IMR-90 (cell line): ENCODE measurements at regions not wholly inside any gene's neighbourhood (a gene's known extent, or its start where the extent isn't known, plus 50 kb on each side); places are given as distances from the start of the nearest gene placed in this dataset.

Experiments used
- ATAC-seq: fragments of 200-7000 bp; cut with Tn5 transposase; 2 replicates; pipeline ENCODE4 v1.9.1; 2020; ENCODE audit warnings: low read depth, mild to moderate bottlenecking, moderate library complexity
- BruUV-seq: library from RNA; stranded (reverse); fragments of 400-500 nt; replicated peaks from 2 replicates; lab custom pipeline; 2021; lab: Mats Ljungman, UMichigan
- CTCF ChIA-PET: fragments of 300-600 bp; formaldehyde crosslinking; extraction: SDS; loops from one replicate; lab custom pipeline; 2021; ENCODE audit warnings: antibody characterized with exemption; lab: Yijun Ruan, JAX
- POLR2A ChIA-PET: fragments of 300-600 bp; sonication (Branson Sonifier 250); formaldehyde crosslinking; loops from one replicate; lab custom pipeline; 2022; ENCODE audit warnings: antibody characterized with exemption; ENCODE audit not compliant: unreplicated experiment; lab: Charles Lee
- DNase-seq: peaks from one replicate; pipeline ENCODE4 v3.0.0; 2013
- H2AFZ ChIP-seq: replicated peaks from 2 replicates; pipeline ENCODE3; 2013; ENCODE audit warnings: low read length, mild to moderate bottlenecking; ENCODE audit not compliant: poor library complexity
- H2AK5ac ChIP-seq: 2 replicates; pipeline ENCODE4 v1.6.1; 2013; ENCODE audit warnings: low read depth, low read length, inconsistent platforms
- H2AK9ac ChIP-seq: replicated peaks from 2 replicates; pipeline ENCODE3; 2013; ENCODE audit warnings: mild to moderate bottlenecking, low read depth, low read length, moderate library complexity; ENCODE audit not compliant: poor library complexity
- H2BK120ac ChIP-seq: 2 replicates; pipeline ENCODE4 v1.6.1; 2013; ENCODE audit warnings: low read depth, low read length, inconsistent platforms
- H2BK15ac ChIP-seq: 3 replicates; pipeline ENCODE4 v1.6.1; 2013; ENCODE audit warnings: low read depth, low read length, inconsistent platforms
- H2BK20ac ChIP-seq: 2 replicates; pipeline ENCODE4 v1.6.1; 2013; ENCODE audit warnings: low read depth, mild to moderate bottlenecking, inconsistent platforms, low read length, moderate library complexity
- H2BK5ac ChIP-seq: 2 replicates; pipeline ENCODE4 v1.6.1; 2013; ENCODE audit warnings: mild to moderate bottlenecking, low read depth, low read length, inconsistent platforms; ENCODE audit not compliant: poor library complexity, severe bottlenecking
- H3K14ac ChIP-seq: replicated peaks from 2 replicates; pipeline ENCODE4 v1.6.1; 2013; ENCODE audit warnings: low read depth, low read length, inconsistent platforms
- H3K18ac ChIP-seq: 2 replicates; pipeline ENCODE4 v1.6.1; 2013; ENCODE audit warnings: low read depth, low read length, control low read depth
- H3K23ac ChIP-seq: 2 replicates; pipeline ENCODE4 v1.6.1; 2013; ENCODE audit warnings: low read depth, low read length, inconsistent platforms
- H3K27ac ChIP-seq: 2 replicates; pipeline ENCODE4 v1.5.1; 2013; ENCODE audit warnings: mild to moderate bottlenecking, control low read depth, low read length; ENCODE audit not compliant: insufficient read depth
- H3K27me3 ChIP-seq: 2 replicates; pipeline ENCODE4 v1.6.1; 2013; ENCODE audit warnings: low read length; ENCODE audit not compliant: control insufficient read depth, insufficient read depth
- H3K36me3 ChIP-seq: 2 replicates; pipeline ENCODE4 v1.6.1; 2013; ENCODE audit warnings: low read length, mixed read lengths; ENCODE audit not compliant: control insufficient read depth, insufficient read depth
- H3K4ac ChIP-seq: 2 replicates; pipeline ENCODE4 v1.6.1; 2013; ENCODE audit warnings: low read depth, low read length, inconsistent platforms
- H3K4me1 ChIP-seq: 2 replicates; pipeline ENCODE4 v1.6.1; 2013; ENCODE audit warnings: low read length, mixed read lengths; ENCODE audit not compliant: control insufficient read depth, insufficient read depth
- H3K4me2 ChIP-seq: 2 replicates; pipeline ENCODE4 v1.6.1; 2013; ENCODE audit warnings: low read depth, mild to moderate bottlenecking, control low read depth, low read length, moderate library complexity
- H3K4me3 ChIP-seq: 2 replicates; pipeline ENCODE4 v1.5.1; 2013; ENCODE audit warnings: low read depth, mild to moderate bottlenecking, control low read depth, low read length, moderate library complexity; ENCODE audit not compliant: insufficient read depth
- H3K56ac ChIP-seq: 2 replicates; pipeline ENCODE4 v1.6.1; 2013; ENCODE audit warnings: low read length, inconsistent platforms; ENCODE audit not compliant: insufficient read depth; ENCODE audit errors: extremely low read depth
- H3K79me1 ChIP-seq, 2 experiments: 2 replicates each; pipeline ENCODE4 v1.6.1; 2013; ENCODE audit warnings: low read length in 2 of 2, inconsistent platforms in 1 of 2, low read depth in 1 of 2
- H3K9ac ChIP-seq: 2 replicates; pipeline ENCODE4 v1.6.1; 2013; ENCODE audit warnings: low read depth, low read length, control low read depth
- H3K9me1 ChIP-seq: 2 replicates; pipeline ENCODE4 v1.6.1; 2013; ENCODE audit warnings: low read length, inconsistent platforms; ENCODE audit not compliant: insufficient read depth
- H3K9me3 ChIP-seq: 2 replicates; pipeline ENCODE4 v1.6.1; 2013; ENCODE audit warnings: low read length; ENCODE audit not compliant: control insufficient read depth, insufficient read depth
- H4K20me1 ChIP-seq: 2 replicates; pipeline ENCODE4 v1.6.1; 2013; ENCODE audit warnings: low read length, inconsistent platforms; ENCODE audit not compliant: insufficient read depth
- H4K5ac ChIP-seq: 2 replicates; pipeline ENCODE4 v1.6.1; 2013; ENCODE audit warnings: mild to moderate bottlenecking, low read depth, low read length, control low read depth
- H4K8ac ChIP-seq, 2 experiments: 2 replicates each; pipeline ENCODE4 v1.6.1; 2013; ENCODE audit warnings: low read depth in 2 of 2, low read length in 2 of 2, control low read depth in 1 of 2, inconsistent platforms in 1 of 2
- H4K91ac ChIP-seq: 2 replicates; pipeline ENCODE4 v1.6.1; 2013; ENCODE audit warnings: low read depth, low read length, inconsistent platforms; ENCODE audit not compliant: insufficient read depth
- BHLHE40 ChIP-seq: fragments of 150-350 bp; IDR thresholded peaks from 2 replicates; pipeline ENCODE4 v1.6.1; 2016; ENCODE audit warnings: mild to moderate bottlenecking, low read depth, low read length
- CEBPB ChIP-seq: IDR thresholded peaks from 2 replicates; pipeline ENCODE4 v1.6.1; 2012; ENCODE audit warnings: low read depth, low read length, improper control_type of control experiment
- CHD1 ChIP-seq: IDR thresholded peaks from 2 replicates; pipeline ENCODE4 v1.6.1; 2012; ENCODE audit warnings: low read depth, low read length, improper control_type of control experiment
- CTCF ChIP-seq: conservative IDR thresholded peaks from 2 replicates; pipeline ENCODE4 v1.5.1; 2012; ENCODE audit warnings: mild to moderate bottlenecking, low read depth, low read length, improper control_type of control experiment
- ELK1 ChIP-seq: fragments of 150-350 bp; IDR thresholded peaks from 2 replicates; pipeline ENCODE4 v1.6.1; 2016; ENCODE audit warnings: low read depth, mild to moderate bottlenecking, low read length, moderate library complexity, borderline replicate concordance
- FOS ChIP-seq: fragments of 150-350 bp; IDR thresholded peaks from 2 replicates; pipeline ENCODE4 v1.6.1; 2016; ENCODE audit warnings: low read depth, low read length
- MAFK ChIP-seq: IDR thresholded peaks from 2 replicates; pipeline ENCODE4 v1.6.1; 2012; ENCODE audit warnings: low read depth, low read length, improper control_type of control experiment
- MAZ ChIP-seq: IDR thresholded peaks from 2 replicates; pipeline ENCODE4 v1.6.1; 2012; ENCODE audit warnings: low read depth, mild to moderate bottlenecking, low read length, improper control_type of control experiment, moderate library complexity, borderline replicate concordance
- MXI1 ChIP-seq: IDR thresholded peaks from 2 replicates; pipeline ENCODE4 v1.6.1; 2012; ENCODE audit warnings: low read depth, mild to moderate bottlenecking, low read length, moderate library complexity, borderline replicate concordance
- NFE2L2 ChIP-seq: fragments of 150-350 bp; IDR thresholded peaks from 2 replicates; pipeline ENCODE4 v1.6.1; 2016; ENCODE audit warnings: low read depth, mild to moderate bottlenecking, low read length
- POLR2A ChIP-seq: IDR thresholded peaks from 2 replicates; pipeline ENCODE4 v1.6.1; 2012; ENCODE audit warnings: mild to moderate bottlenecking, low read depth, low read length
- RAD21 ChIP-seq: IDR thresholded peaks from 2 replicates; pipeline ENCODE4 v1.6.1; 2012; ENCODE audit warnings: low read length, improper control_type of control experiment
- RCOR1 ChIP-seq: IDR thresholded peaks from 2 replicates; pipeline ENCODE4 v1.6.1; 2012; ENCODE audit warnings: mild to moderate bottlenecking, low read length, improper control_type of control experiment; ENCODE audit not compliant: insufficient replicate concordance
- SMC3 ChIP-seq: fragments of 150-350 bp; IDR thresholded peaks from 2 replicates; pipeline ENCODE4 v1.6.1; 2016; ENCODE audit warnings: low read depth, mild to moderate bottlenecking, antibody characterized with exemption, low read length, moderate library complexity
- USF2 ChIP-seq: fragments of 150-350 bp; IDR thresholded peaks from 2 replicates; pipeline ENCODE4 v1.6.1; 2017; ENCODE audit warnings: mild to moderate bottlenecking, antibody characterized with exemption, low read length, low read depth
- WGBS, 2 experiments: methylation state at CpG; one replicate each; pipeline versions ENCODE4 v1.1.5 to v1.1.7; 2013; ENCODE audit warnings: missing lambda C conversion rate in 2 of 2; ENCODE audit not compliant: insufficient read length in 1 of 2; ENCODE audit errors: extremely low coverage in 2 of 2; 5-methylcytosine and 5-hydroxymethylcytosine counted together
- dilution Hi-C: fragments of 300-500 bp; cut with HindIII; formaldehyde crosslinking; loops from one replicate; pipeline ENCODE4 v1.14.3; 2018; ENCODE audit warnings: low sequenced_read_pairs; ENCODE audit not compliant: unreplicated experiment
- in situ Hi-C: fragments of 300-500 bp; cut with MboI; formaldehyde crosslinking; loops from 3 replicates; pipeline ENCODE4 v1.14.3; 2019; ENCODE audit warnings: low sequenced_read_pairs, inconsistent platforms, mixed read lengths
- intact Hi-C: fragments of 100-400 bp; cut with micrococcal nuclease; formaldehyde crosslinking; loops from 2 replicates; pipeline ENCODE4 v1.10.0; 2022

- Histone ChIP-seq H3K23ac (no peak overlapping the region), H3K4me1 (no peaks in the 10 kb centered on the region), H2BK5ac (no peak overlapping the region), H2AK9ac (no peak overlapping the region), H3K79me1 (no peaks in the 10 kb centered on the region), H2BK15ac (no peak overlapping the region), H3K4ac (no peak overlapping the region), H4K5ac (no peak overlapping the region), H3K36me3 (no peaks in the 10 kb centered on the region), H2AK5ac (no peak overlapping the region), H3K9me3 (no peaks in the 10 kb centered on the region), H3K9me1 (no peaks in the 10 kb centered on the region), H2AFZ (no peak overlapping the region), H3K9ac (no peak overlapping the region), H3K27me3 (peaks cover 8% of the 10 kb centered on the region), H3K18ac (no peak overlapping the region), H3K14ac (no peak overlapping the region), H3K56ac (no peak overlapping the region), H4K8ac (no peak overlapping the region), H4K20me1 (no peaks in the 10 kb centered on the region), H2BK120ac (no peak overlapping the region), H2BK20ac (no peak overlapping the region), H3K4me2 (no peak overlapping the region), H4K91ac (no peak overlapping the region), H3K4me3 (no peak overlapping the region), H3K27ac (no peak overlapping the region)
- TF ChIP-seq CEBPB (no peak), USF2 (no peak), FOS (no peak), RCOR1 (no peak), CTCF (no peak), MAFK (no peak), CHD1 (no peak), POLR2A (no peak), BHLHE40 (no peak), NFE2L2 (no peak), SMC3 (no peak), MXI1 (no peak), ELK1 (no peak), RAD21 (no peak), MAZ (no peak)
- DNase-seq = no peak
- no CpG with 5 or more reads among the region's 1 CpG for WGBS, 2 experiments
- intact Hi-C loops = no loop called here
- dilution Hi-C loops = no loop called here
- in situ Hi-C loops = no loop called here
- ChIA-PET CTCF (no interaction called here), POLR2A (no interaction called here)
- no TSS peak for BruUV-seq
- no peak for ATAC-seq
Observed at GRCh38 chr14:53764846-53765245, 191.8 kb downstream of the BMP4 start.
